OCI-LY1 (cell line): ENCODE measurements at regions not wholly inside any gene's neighbourhood (a gene's known extent, or its start where the extent isn't known, plus 50 kb on each side); places are given as distances from the start of the nearest gene placed in this dataset.
A peak's percentile ranks its signal among the peaks of the same experiment; 100 is the strongest.

Experiments
- H2AFZ ChIP-seq: fragments of 200-600 bp; sonication (generic), shearing (Covaris generic); 2 replicates; pipeline ENCODE4 v1.6.0; 2014; ENCODE audit warnings: antibody characterized with exemption, mild to moderate bottlenecking, low read length
- H3F3A ChIP-seq: fragments of 200-600 bp; sonication (generic), shearing (Covaris generic); 2 replicates; pipeline ENCODE4 v1.6.0; 2014; ENCODE audit warnings: mild to moderate bottlenecking, antibody characterized with exemption, low read length, moderate library complexity; ENCODE audit not compliant: insufficient read depth
- H3K27ac ChIP-seq: fragments of 200-600 bp; sonication (generic); 2 replicates; pipeline ENCODE4 v1.5.1; 2014; ENCODE audit warnings: low read length, mixed run types, mild to moderate bottlenecking, low read depth; ENCODE audit not compliant: poor library complexity, severe bottlenecking
- H3K27me3 ChIP-seq: fragments of 200-600 bp; sonication (generic); 2 replicates; pipeline ENCODE4 v1.6.0; 2014; ENCODE audit warnings: antibody characterized with exemption, mild to moderate bottlenecking, low read length, moderate library complexity; ENCODE audit not compliant: insufficient read depth
- H3K36me3 ChIP-seq: fragments of 200-600 bp; sonication (generic); 2 replicates; pipeline ENCODE4 v1.6.1; 2014; ENCODE audit warnings: mild to moderate bottlenecking, antibody characterized with exemption, low read length, moderate library complexity, mixed read lengths; ENCODE audit not compliant: insufficient read depth
- H3K4me1 ChIP-seq: fragments of 200-600 bp; sonication (generic); 2 replicates; pipeline ENCODE4 v1.5.1; 2014; ENCODE audit warnings: mild to moderate bottlenecking, low read length, moderate library complexity; ENCODE audit not compliant: insufficient read depth, severe bottlenecking
- H3K4me2 ChIP-seq: fragments of 200-600 bp; sonication (generic), shearing (Covaris generic); 2 replicates; pipeline ENCODE4 v1.6.1; 2014; ENCODE audit warnings: low read length
- H3K4me3 ChIP-seq: fragments of 200-600 bp; sonication (generic); 2 replicates; pipeline ENCODE4 v1.5.1; 2014; ENCODE audit warnings: low read length, low read depth, mild to moderate bottlenecking, mixed read lengths; ENCODE audit not compliant: poor library complexity, severe bottlenecking
- H3K79me2 ChIP-seq: fragments of 200-600 bp; shearing (Covaris generic); 2 replicates; pipeline ENCODE4 v1.6.1; 2016; ENCODE audit warnings: mixed run types, low read length, mixed read lengths; ENCODE audit not compliant: insufficient read depth
- H3K9ac ChIP-seq: fragments of 200-600 bp; sonication (generic), shearing (Covaris generic); 2 replicates; pipeline ENCODE4 v1.6.1; 2014; ENCODE audit warnings: mild to moderate bottlenecking, low read length, mixed read lengths
- H3K9me2 ChIP-seq: fragments of 200-600 bp; sonication (generic), shearing (Covaris generic); 2 replicates; pipeline ENCODE4 v1.6.1; 2014; ENCODE audit warnings: low read depth, mild to moderate bottlenecking, low read length, mixed read lengths
- H3K9me3 ChIP-seq: fragments of 200-600 bp; shearing (Covaris generic); 2 replicates; pipeline ENCODE4 v1.6.1; 2014; ENCODE audit warnings: low read length, mixed read lengths
- H4K20me1 ChIP-seq: fragments of 200-600 bp; sonication (generic), shearing (Covaris generic); 2 replicates; pipeline ENCODE4 v1.6.0; 2016; ENCODE audit warnings: mild to moderate bottlenecking, low read length; ENCODE audit not compliant: insufficient read depth
- CTCF ChIP-seq: fragments of 200-600 bp; sonication (generic), shearing (Covaris generic); IDR thresholded peaks from 2 replicates; pipeline ENCODE4 v1.5.1; 2017; ENCODE audit warnings: mild to moderate bottlenecking, antibody characterized with exemption, low read length, moderate library complexity, mixed read lengths
- EZH2 ChIP-seq: fragments of 200-600 bp; sonication (generic), shearing (Covaris generic); IDR thresholded peaks from 2 replicates; pipeline ENCODE4 v1.8.0; 2017; ENCODE audit warnings: borderline replicate concordance, mixed run types, mild to moderate bottlenecking, antibody characterized with exemption, low read length, moderate library complexity, mixed read lengths

GRCh38 chr18:9011431-9011830 is 91.1 kb upstream of the NDUFV2 start:
- Histone ChIP-seq H3K9ac (no peak overlapping the region), H3K4me2 (no peak overlapping the region), H3K36me3 (no peaks in the 10 kb centered on the region), H3K9me2 (no peaks in the 10 kb centered on the region), H3K27me3 (no peaks in the 10 kb centered on the region), H2AFZ (no peak overlapping the region), H4K20me1 (no peaks in the 10 kb centered on the region), H3K79me2 (no peaks in the 10 kb centered on the region), H3K27ac (no peak overlapping the region), H3F3A (no peaks in the 10 kb centered on the region), H3K4me3 (no peak overlapping the region), H3K4me1 (peaks cover 6% of the 10 kb centered on the region), H3K9me3 (no peaks in the 10 kb centered on the region)
- TF ChIP-seq EZH2 (no peak), CTCF (no peak)

DNA sequence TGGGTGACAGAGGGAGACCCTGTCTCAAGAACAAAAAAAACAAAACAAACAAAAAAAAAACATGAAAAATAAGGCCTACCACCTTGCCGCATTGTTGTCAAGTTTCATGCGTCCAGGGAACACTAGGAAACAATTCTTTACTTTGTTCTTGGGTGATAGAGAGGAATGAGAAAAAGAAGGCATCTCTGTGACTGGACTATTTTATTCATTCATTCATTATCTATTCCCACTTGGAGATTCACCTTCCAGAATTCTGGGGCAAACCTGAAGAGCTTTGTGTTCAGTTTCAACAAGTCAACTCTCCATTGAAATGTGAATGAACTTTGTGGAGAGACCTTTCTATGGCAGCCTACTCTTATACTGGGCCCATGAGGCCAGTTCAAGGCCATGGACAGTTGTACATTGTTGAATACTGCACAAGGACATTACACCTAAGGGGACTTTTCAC is 88.5 kb upstream of the NDUFV2 start:
- peaks cover 5% of the 10 kb centered on the region; the same call in 1 of the 2 replicates for H3K9me3 ChIP-seq
- no peaks in the 10 kb centered on the region for H3K27me3 ChIP-seq
- H3K27ac ChIP-seq = no peak overlapping the region
- TF ChIP-seq CTCF (no peak), EZH2 (no peak)
- H3K4me2 ChIP-seq = no peak overlapping the region
- H3K36me3 ChIP-seq = no peaks in the 10 kb centered on the region; the same call in 1 of the 2 replicates
- no peaks in the 10 kb centered on the region for H4K20me1 ChIP-seq
- H3K4me3 ChIP-seq = no peak overlapping the region
- H3F3A ChIP-seq = no peaks in the 10 kb centered on the region
- H3K4me1 ChIP-seq = peaks cover 25% of the 10 kb centered on the region
- H2AFZ ChIP-seq = no peak overlapping the region
- H3K9me2 ChIP-seq = no peaks in the 10 kb centered on the region
- H3K79me2 ChIP-seq = no peaks in the 10 kb centered on the region
- no peak overlapping the region for H3K9ac ChIP-seq

DNA sequence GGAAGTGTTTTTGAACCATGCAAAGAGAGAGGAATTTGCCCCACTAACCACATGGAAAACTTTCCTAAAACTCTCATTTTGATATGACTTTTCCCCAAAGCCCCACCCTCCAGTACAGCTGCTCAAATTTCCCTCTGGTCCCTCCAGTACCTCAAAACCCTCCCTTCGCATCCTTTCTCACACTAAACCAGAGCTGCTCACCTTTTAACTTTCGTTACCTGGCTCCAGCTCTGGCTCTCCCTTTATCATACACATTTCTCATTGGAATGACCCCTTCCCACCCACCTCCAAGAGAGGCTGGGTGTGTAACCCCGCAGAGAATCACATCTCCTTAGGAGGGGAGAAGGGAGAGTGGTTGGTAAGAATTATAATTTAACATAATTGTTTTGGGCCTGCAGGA is 86.8 kb upstream of the NDUFV2 start:
- peaks cover 25% of the 10 kb centered on the region for H3K4me1 ChIP-seq
- no peaks in the 10 kb centered on the region for H3F3A ChIP-seq
- no peaks in the 10 kb centered on the region for H3K9me2 ChIP-seq
- peak overlapping the region; percentile 77 for H3K27ac ChIP-seq
- no peak overlapping the region for H3K9ac ChIP-seq
- no peaks in the 10 kb centered on the region for H4K20me1 ChIP-seq
- H2AFZ ChIP-seq = no peak overlapping the region
- peaks cover 5% of the 10 kb centered on the region; the same call in 1 of the 2 replicates for H3K9me3 ChIP-seq
- TF ChIP-seq CTCF = no peak
- no peak for TF ChIP-seq EZH2
- no peaks in the 10 kb centered on the region; the same call in 1 of the 2 replicates for H3K36me3 ChIP-seq
- H3K4me2 ChIP-seq = no peak overlapping the region
- H3K79me2 ChIP-seq = no peaks in the 10 kb centered on the region
- no peak overlapping the region for H3K4me3 ChIP-seq
- H3K27me3 ChIP-seq = no peaks in the 10 kb centered on the region
